Esophagus muscularis mucosa (tissue), 4 donors: ENCODE measurements at regions not wholly inside any gene's neighbourhood (a gene's known extent, or its start where the extent isn't known, plus 50 kb on each side); places are given as distances from the start of the nearest gene placed in this dataset.
"Not testable (repeated sequence)": the region's sequence is repeated elsewhere in the genome, so short reads cannot be mapped to it uniquely, and the experiment has no call there.

ENCODE experiments used
- DNase-seq: peaks from one replicate; pipeline ENCODE4 v3.0.0-alpha.2; 2017; ENCODE audit errors: extremely low spot score
- H3K27ac ChIP-seq, 4 donors: fragments of 200-600 bp; sonication (generic); replicated peaks in 1 of 4; 1 replicate in 3 of 4; 2 replicates in 1 of 4; pipeline ENCODE4 v1.5.1; 2016 to 2019; ENCODE audit warnings: mild to moderate bottlenecking in 1 of 4
- H3K27me3 ChIP-seq, 4 donors: fragments of 200-600 bp; sonication (generic); one replicate each; pipeline versions ENCODE4 v1.5.1 to v1.6.0; 2016 to 2019
- H3K36me3 ChIP-seq, 4 donors: fragments of 200-600 bp; sonication (generic); one replicate each; pipeline ENCODE4 v1.5.1; 2016 to 2019
- H3K4me1 ChIP-seq, 4 donors: fragments of 200-600 bp; sonication (generic); one replicate each; pipeline ENCODE4 v1.5.1; 2016 to 2019
- H3K4me3 ChIP-seq, 4 donors: fragments of 200-600 bp; sonication (generic); 1 replicate in 2 of 4; 2 replicates in 2 of 4; pipeline ENCODE4 v1.5.1; 2016 to 2019; ENCODE audit warnings: mild to moderate bottlenecking in 4 of 4, moderate library complexity in 1 of 4
- H3K9me3 ChIP-seq, 4 donors: fragments of 200-600 bp; sonication (generic); 1 replicate in 3 of 4; 2 replicates in 1 of 4; pipeline ENCODE4 v1.5.1; 2016 to 2019
- EP300 ChIP-seq: sonication (generic); formaldehyde crosslinking; IDR thresholded peaks from one replicate; pipeline ENCODE4 v1.6.1; 2017; ENCODE audit warnings: antibody characterized with exemption
- POLR2A ChIP-seq: fragments of 450-650 bp; IDR thresholded peaks from one replicate; pipeline ENCODE4 v1.6.1; 2017; ENCODE audit warnings: antibody characterized with exemption, moderate library complexity, mild to moderate bottlenecking, low read depth
- POLR2AphosphoS5 ChIP-seq, 2 donors: sonication (generic); formaldehyde crosslinking; IDR thresholded peaks; one replicate each; pipeline ENCODE4 v1.6.1; 2017; ENCODE audit warnings: antibody characterized with exemption in 2 of 2
- WGBS: methylation state at CpG from one replicate; pipeline ENCODE4 v1.1.5; 2018; 5-methylcytosine and 5-hydroxymethylcytosine counted together
- intact Hi-C: fragments of 100-400 bp; cut with DNase I; formaldehyde crosslinking; loops from one replicate; pipeline ENCODE4 v1.15.1; 2023
- TF ChIP-seq, protein P1 (sequence below), 3 experiments: fragments of 200-600 bp in 2 of 3; fragments of 450-650 bp in 1 of 3; sonication (generic) in 2 of 3; IDR thresholded peaks; one replicate each; pipeline ENCODE4 v1.5.1; 2017 to 2019; ENCODE audit warnings: antibody characterized with exemption in 3 of 3, mild to moderate bottlenecking in 2 of 3, moderate library complexity in 1 of 3

DNA sequence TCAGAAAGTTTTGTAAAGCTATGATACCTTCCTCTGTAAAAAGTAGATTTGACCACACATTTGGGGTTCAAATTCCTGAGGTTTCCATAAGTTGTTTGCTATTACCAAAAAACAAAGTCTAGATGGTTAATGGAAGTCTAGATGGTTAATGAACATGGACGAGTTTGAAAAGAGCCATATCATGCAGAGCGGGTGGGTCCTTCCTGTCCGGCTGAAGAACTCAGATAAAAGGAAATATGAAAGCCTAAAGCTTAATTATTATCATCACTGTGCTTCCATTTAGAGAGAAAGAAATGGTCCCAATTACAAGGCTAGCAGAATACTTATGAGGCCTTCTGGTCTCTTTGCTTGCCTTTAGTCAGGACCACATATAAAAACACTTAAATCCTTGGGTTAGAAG is 132.1 kb upstream of the SATB1 start:
- intact Hi-C loops, result no loop called here
- no peaks in the 10 kb centered on the region for H3K36me3 ChIP-seq
- H3K27me3 ChIP-seq, result no peaks in the 10 kb centered on the region
- no peak overlapping the region for H3K27ac ChIP-seq
- no peaks in the 10 kb centered on the region for H3K4me1 ChIP-seq
- WGBS, result 70% methylated on average over 3 of the region's 3 CpGs
- no peak overlapping the region for H3K4me3 ChIP-seq
- DNase-seq, result no peak
- TF ChIP-seq POLR2A (no peak), EP300 (no peak), POLR2AphosphoS5 (IDR thresholded peaks at IDR 0.05) (no peak)
- TF ChIP-seq, protein P1, sequence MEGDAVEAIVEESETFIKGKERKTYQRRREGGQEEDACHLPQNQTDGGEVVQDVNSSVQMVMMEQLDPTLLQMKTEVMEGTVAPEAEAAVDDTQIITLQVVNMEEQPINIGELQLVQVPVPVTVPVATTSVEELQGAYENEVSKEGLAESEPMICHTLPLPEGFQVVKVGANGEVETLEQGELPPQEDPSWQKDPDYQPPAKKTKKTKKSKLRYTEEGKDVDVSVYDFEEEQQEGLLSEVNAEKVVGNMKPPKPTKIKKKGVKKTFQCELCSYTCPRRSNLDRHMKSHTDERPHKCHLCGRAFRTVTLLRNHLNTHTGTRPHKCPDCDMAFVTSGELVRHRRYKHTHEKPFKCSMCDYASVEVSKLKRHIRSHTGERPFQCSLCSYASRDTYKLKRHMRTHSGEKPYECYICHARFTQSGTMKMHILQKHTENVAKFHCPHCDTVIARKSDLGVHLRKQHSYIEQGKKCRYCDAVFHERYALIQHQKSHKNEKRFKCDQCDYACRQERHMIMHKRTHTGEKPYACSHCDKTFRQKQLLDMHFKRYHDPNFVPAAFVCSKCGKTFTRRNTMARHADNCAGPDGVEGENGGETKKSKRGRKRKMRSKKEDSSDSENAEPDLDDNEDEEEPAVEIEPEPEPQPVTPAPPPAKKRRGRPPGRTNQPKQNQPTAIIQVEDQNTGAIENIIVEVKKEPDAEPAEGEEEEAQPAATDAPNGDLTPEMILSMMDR (IDR thresholded peaks at IDR 0.05), result no peak
- no peaks in the 10 kb centered on the region for H3K9me3 ChIP-seq

DNA sequence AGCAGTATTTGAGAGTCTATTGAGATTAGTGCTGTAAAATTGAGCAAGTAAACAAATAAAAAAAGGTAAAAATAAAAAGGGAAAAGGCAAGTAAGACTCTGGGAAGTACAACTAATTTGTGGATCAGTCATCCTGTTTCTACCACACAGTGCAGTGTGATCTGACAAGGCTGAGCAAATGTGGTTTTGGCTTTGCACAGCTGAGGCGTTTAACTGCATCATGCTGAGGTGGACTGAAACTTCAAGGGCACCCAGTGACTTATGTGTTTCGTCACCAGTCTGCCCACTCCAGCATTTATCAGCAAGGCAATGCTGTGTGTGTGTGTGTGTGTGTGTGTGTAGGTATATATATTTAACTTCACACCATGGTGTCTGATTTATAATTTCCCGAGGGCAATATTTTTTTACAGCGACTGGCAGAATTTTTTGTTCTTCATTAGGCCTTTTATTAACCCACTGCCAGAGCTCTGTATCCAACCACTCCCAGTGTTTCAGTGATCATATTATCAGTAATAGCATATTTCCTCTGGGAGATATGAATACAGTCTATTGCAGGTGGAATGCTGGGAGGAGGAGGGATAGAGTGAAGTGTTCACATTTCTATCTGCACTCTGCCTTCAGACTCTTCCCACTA is 131.5 kb upstream of the SATB1 start:
- intact Hi-C loops, result no loop called here
- DNase-seq, result no peak
- TF ChIP-seq EP300 (no peak), POLR2AphosphoS5 (IDR thresholded peaks at IDR 0.05) (no peak), POLR2A (no peak)
- TF ChIP-seq, protein P1 (IDR thresholded peaks at IDR 0.05), result no peak
- no peaks in the 10 kb centered on the region for H3K36me3 ChIP-seq
- H3K9me3 ChIP-seq, result no peaks in the 10 kb centered on the region
- H3K27me3 ChIP-seq, result no peaks in the 10 kb centered on the region
- no peak overlapping the region for H3K4me3 ChIP-seq
- WGBS, result 79% methylated on average over 4 of the region's 4 CpGs
- H3K4me1 ChIP-seq, result no peaks in the 10 kb centered on the region
- H3K27ac ChIP-seq, result no peak overlapping the region

DNA sequence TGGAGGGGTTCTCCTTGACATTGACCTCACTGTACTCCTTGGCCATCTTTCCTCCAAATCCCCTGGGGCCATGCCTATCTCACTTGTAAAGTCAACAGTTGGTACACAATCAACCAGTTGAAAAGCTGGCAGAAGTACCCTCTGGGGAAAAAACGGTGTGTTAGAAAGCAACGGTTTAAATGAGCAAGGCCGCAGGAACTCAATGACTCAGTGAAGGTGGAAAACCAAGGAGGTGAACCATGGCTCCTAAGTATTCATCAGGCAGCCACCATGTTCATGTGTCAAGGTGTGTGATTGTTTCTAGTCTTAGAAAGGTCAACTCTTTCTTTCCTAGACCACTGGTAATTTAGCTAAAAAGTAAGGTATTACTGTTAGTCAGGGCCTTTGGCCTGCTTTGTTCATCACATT is 130.9 kb upstream of the SATB1 start:
- Histone ChIP-seq H3K27ac (no peak overlapping the region), H3K4me1 (no peaks in the 10 kb centered on the region), H3K4me3 (no peak overlapping the region), H3K9me3 (no peaks in the 10 kb centered on the region), H3K36me3 (no peaks in the 10 kb centered on the region), H3K27me3 (no peaks in the 10 kb centered on the region)
- intact Hi-C loops, result no loop called here
- WGBS, result 93% methylated on average over 3 of the region's 3 CpGs
- TF ChIP-seq POLR2A (no peak), EP300 (no peak)
- no peak for DNase-seq

DNA sequence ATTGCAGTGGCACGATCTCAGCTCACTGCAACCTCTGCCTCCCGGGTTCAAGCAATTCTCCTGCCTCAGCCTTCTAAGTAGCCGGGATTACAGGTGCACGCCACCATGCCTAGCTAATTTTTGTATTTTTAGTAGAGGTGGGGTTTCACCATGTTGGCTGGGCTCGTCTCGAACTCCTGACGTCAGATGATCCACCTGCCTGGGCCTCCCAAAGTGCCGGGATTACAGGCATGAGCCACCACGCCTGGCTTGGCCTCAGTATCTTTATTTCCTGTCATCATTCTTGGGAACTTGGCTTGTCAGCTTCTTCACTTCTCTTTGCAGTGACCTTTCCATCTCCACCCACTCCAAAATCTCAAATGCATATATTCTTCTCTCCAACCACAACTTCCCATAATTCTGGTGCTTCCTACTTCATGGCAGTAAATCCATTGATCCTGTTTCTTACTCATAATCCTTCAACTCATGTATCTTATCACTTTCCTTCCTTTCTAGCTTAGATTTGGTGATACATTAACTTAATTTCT is 127.5 kb upstream of the SATB1 start:
- H3K36me3 ChIP-seq, H3K4me3 ChIP-seq, H3K4me1 ChIP-seq, H3K9me3 ChIP-seq, H3K27ac ChIP-seq, DNase-seq, intact Hi-C loops, H3K27me3 ChIP-seq: not testable (repeated sequence)
- WGBS, result 81% methylated on average over 9 of the region's 9 CpGs

DNA sequence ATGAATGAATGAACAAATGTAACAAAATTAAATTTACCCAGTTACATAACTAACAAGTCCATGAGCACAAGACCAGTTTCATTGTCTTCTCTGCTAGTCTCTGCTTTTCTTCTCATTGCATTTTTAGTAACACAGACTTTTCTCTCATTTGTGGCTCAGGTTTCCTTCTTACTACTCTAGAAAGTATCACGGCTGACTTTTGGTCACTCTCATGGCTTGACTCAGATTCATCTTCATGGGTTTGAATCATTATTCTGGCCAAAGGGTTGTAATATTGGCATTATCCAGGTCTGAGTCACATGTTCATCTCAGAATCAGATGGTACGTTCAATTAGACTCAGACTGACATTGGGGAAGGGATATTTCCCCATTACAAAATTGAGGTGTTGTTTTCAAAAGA is 121.5 kb upstream of the SATB1 start:
- H3K27ac ChIP-seq, result no peak overlapping the region
- H3K36me3 ChIP-seq, result no peaks in the 10 kb centered on the region
- no peaks in the 10 kb centered on the region for H3K9me3 ChIP-seq
- no peak for DNase-seq
- no peaks in the 10 kb centered on the region for H3K27me3 ChIP-seq
- TF ChIP-seq POLR2A (no peak), POLR2AphosphoS5 (IDR thresholded peaks at IDR 0.05) (no peak), EP300 (no peak)
- TF ChIP-seq, protein P1 (IDR thresholded peaks at IDR 0.05), result no peak
- 90% methylated on average over 2 of the region's 2 CpGs for WGBS
- intact Hi-C loops, result no loop called here
- no peak overlapping the region for H3K4me3 ChIP-seq
- H3K4me1 ChIP-seq, result no peaks in the 10 kb centered on the region

DNA sequence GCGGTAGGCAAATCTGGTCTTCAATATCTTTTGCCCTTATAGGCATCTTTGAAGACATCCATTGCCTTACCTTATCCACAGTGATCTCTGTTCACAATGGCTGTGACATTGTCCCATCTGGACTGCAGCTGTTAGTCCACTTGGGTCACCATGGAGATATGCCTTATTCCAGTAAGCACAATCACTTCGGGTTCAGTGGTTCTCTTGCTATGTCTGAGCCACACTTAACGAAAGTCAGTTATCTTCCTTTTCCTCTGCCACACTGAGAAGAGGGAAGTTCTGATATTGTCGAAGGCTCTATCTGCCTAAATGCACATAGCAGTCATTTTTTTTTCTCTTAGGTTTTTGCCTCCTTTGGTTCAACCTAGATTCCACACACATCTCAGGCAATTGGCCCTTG is 119.0 kb upstream of the SATB1 start:
- WGBS, result 67% methylated on average over 4 of the region's 4 CpGs
- H3K36me3 ChIP-seq, result no peaks in the 10 kb centered on the region
- DNase-seq, result no peak
- H3K27me3 ChIP-seq, result no peaks in the 10 kb centered on the region
- no peak for TF ChIP-seq POLR2AphosphoS5 (IDR thresholded peaks at IDR 0.05)
- H3K4me1 ChIP-seq, result no peaks in the 10 kb centered on the region
- H3K27ac ChIP-seq, result no peak overlapping the region
- no peaks in the 10 kb centered on the region for H3K9me3 ChIP-seq
- intact Hi-C loops, result no loop called here
- no peak overlapping the region for H3K4me3 ChIP-seq
